Keratinocyte (primary cell): ENCODE measurements at regions not wholly inside any gene's neighbourhood (a gene's known extent, or its start where the extent isn't known, plus 50 kb on each side); places are given as distances from the start of the nearest gene placed in this dataset.

ENCODE experiments used
- EZH2 ChIP-seq: IDR thresholded peaks from one replicate; pipeline ENCODE4 v1.6.1; 2012; ENCODE audit warnings: inconsistent platforms, mild to moderate bottlenecking, low read length, moderate library complexity
- TF ChIP-seq, protein P1 (sequence below), 3 experiments: IDR thresholded peaks in 1 of 3; conservative IDR thresholded peaks in 1 of 3; optimal IDR thresholded peaks in 1 of 3; 2 replicates in 2 of 3; 3 replicates in 1 of 3; pipeline versions ENCODE3 to v1.5.1; 2011; ENCODE audit warnings: low read length in 3 of 3, mild to moderate bottlenecking in 3 of 3, moderate library complexity in 2 of 3, control low read depth in 1 of 3, inconsistent platforms in 1 of 3; ENCODE audit not compliant: insufficient read depth in 2 of 3; ENCODE audit errors: extremely low read depth in 1 of 3

DNA sequence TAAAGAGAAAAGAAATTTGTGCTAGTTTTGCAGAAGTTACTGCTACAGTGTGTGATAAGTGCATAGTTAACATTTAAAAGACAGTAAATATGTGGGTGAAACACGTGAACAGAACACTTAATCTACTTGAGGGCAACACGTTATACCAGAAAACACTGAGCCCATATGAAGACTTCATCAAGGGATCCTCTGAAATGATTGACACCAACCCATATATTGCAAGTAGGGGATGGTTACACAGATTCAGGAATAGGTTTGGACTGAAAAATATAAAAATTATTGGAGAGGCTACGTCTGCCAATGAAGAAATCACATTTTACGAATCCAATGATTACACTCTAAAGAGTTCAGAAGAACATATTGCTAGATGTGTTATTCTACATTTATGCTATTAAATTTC, 185.6 kb downstream of the GPX5 start:
- TF ChIP-seq, protein P1, sequence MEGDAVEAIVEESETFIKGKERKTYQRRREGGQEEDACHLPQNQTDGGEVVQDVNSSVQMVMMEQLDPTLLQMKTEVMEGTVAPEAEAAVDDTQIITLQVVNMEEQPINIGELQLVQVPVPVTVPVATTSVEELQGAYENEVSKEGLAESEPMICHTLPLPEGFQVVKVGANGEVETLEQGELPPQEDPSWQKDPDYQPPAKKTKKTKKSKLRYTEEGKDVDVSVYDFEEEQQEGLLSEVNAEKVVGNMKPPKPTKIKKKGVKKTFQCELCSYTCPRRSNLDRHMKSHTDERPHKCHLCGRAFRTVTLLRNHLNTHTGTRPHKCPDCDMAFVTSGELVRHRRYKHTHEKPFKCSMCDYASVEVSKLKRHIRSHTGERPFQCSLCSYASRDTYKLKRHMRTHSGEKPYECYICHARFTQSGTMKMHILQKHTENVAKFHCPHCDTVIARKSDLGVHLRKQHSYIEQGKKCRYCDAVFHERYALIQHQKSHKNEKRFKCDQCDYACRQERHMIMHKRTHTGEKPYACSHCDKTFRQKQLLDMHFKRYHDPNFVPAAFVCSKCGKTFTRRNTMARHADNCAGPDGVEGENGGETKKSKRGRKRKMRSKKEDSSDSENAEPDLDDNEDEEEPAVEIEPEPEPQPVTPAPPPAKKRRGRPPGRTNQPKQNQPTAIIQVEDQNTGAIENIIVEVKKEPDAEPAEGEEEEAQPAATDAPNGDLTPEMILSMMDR (optimal IDR thresholded peaks at IDR 0.05 in 1 of 3, IDR thresholded peaks at IDR 0.05 in 1 of 3, conservative IDR thresholded peaks at IDR 0.05 in 1 of 3; ENCODE audit: extremely low read depth in 1 of 3, insufficient read depth in 2 of 3, low read length in 3 of 3) = no peak
- no peak for TF ChIP-seq EZH2
